NCI-H526 treated with DMSO at 0.1 percent for 48 hours (cell line): ENCODE measurements at regions not wholly inside any gene's neighbourhood (a gene's known extent, or its start where the extent isn't known, plus 50 kb on each side); places are given as distances from the start of the nearest gene placed in this dataset.

Source experiments
- DNase-seq: peaks from one replicate; lab custom pipeline; 2025; lab: John Stamatoyannopoulos, UW

- no peak for DNase-seq
Measured at GRCh38 chr2:122734766-122735424, 979.4 kb downstream of the TSN start.

GRCh38 chr2:122736279-122736678 is 980.8 kb downstream of the TSN start:
- no peak for DNase-seq

GRCh38 chr2:122737429-122738077 is 982.1 kb downstream of the TSN start:
- no peak for DNase-seq

- DNase-seq: no peak
Measured at GRCh38 chr2:122739732-122740593, 984.5 kb downstream of the TSN start.

- DNase-seq: no peak
Measured at GRCh38 chr2:122740594-122740948, 985.1 kb downstream of the TSN start.

GRCh38 chr2:122741403-122741802 is 986.0 kb downstream of the TSN start:
- no peak for DNase-seq

- no peak for DNase-seq
Measured at GRCh38 chr2:122743021-122743675, 987.7 kb downstream of the TSN start.

GRCh38 chr2:122745603-122746002 is 990.2 kb downstream of the TSN start:
- peak; percentile 57 for DNase-seq

GRCh38 chr2:122747670-122748069 is 992.2 kb downstream of the TSN start:
- no peak for DNase-seq

- no peak for DNase-seq
Measured at GRCh38 chr2:122748552-122749011, 993.1 kb downstream of the TSN start.

- no peak for DNase-seq
Measured at GRCh38 chr2:122749405-122749804, 994.0 kb downstream of the TSN start.

- no peak for DNase-seq
Measured at GRCh38 chr2:122750095-122750494, 994.6 kb downstream of the TSN start.

- no peak for DNase-seq
Measured at GRCh38 chr2:122750808-122751207, 995.4 kb downstream of the TSN start.

GRCh38 chr2:122753336-122753735 is 997.9 kb downstream of the TSN start:
- no peak for DNase-seq

- no peak for DNase-seq
Measured at GRCh38 chr2:122754561-122754960, 999.1 kb downstream of the TSN start.

GRCh38 chr2:122755281-122755780 is 999.9 kb downstream of the TSN start:
- DNase-seq: no peak

- DNase-seq: no peak
Measured at GRCh38 chr2:122758967-122759366, 1003.5 kb downstream of the TSN start.

GRCh38 chr2:122764014-122764413 is 1008.6 kb downstream of the TSN start:
- DNase-seq: no peak

GRCh38 chr2:122780251-122780650 is 1024.8 kb downstream of the TSN start:
- no peak for DNase-seq

GRCh38 chr2:122794100-122794499 is 1038.6 kb downstream of the TSN start:
- no peak for DNase-seq

GRCh38 chr2:122795763-122796162 is 1040.3 kb downstream of the TSN start:
- DNase-seq: no peak

- DNase-seq: no peak
Measured at GRCh38 chr2:122799391-122799790, 1043.9 kb downstream of the TSN start.
